ENCODE measurements at regions not wholly inside any gene's neighbourhood (a gene's known extent, or its start where the extent isn't known, plus 50 kb on each side); places are given as distances from the start of the nearest gene placed in this dataset.

DNA sequence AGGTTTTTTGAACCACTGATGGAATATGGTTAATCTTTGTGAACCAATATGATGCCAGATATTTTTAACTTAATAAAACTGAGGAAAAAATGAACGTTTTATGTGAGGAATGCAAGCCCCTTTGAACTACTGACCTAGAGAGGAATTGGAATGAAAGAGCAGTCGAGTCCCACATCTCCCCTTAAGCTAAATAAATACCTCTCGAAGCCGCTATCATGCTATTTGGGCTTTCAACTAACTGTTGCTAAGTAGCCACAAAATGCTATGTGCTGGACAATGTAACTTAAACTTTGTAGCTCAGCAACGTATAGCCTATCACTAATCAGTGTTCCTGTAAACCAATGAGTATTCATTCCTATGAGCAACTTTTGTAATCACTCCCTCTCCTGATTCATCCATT lies 1037.2 kb downstream of the SQOR start:
- TF ChIP-seq, protein P1, sequence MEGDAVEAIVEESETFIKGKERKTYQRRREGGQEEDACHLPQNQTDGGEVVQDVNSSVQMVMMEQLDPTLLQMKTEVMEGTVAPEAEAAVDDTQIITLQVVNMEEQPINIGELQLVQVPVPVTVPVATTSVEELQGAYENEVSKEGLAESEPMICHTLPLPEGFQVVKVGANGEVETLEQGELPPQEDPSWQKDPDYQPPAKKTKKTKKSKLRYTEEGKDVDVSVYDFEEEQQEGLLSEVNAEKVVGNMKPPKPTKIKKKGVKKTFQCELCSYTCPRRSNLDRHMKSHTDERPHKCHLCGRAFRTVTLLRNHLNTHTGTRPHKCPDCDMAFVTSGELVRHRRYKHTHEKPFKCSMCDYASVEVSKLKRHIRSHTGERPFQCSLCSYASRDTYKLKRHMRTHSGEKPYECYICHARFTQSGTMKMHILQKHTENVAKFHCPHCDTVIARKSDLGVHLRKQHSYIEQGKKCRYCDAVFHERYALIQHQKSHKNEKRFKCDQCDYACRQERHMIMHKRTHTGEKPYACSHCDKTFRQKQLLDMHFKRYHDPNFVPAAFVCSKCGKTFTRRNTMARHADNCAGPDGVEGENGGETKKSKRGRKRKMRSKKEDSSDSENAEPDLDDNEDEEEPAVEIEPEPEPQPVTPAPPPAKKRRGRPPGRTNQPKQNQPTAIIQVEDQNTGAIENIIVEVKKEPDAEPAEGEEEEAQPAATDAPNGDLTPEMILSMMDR (IDR thresholded peaks at IDR 0.05; ENCODE audit: low read depth, low read length): no peak
- no peak for DNase-seq (ENCODE audit: low read depth in 1 of 2, low spot score in 1 of 2)
- no peaks in the 10 kb centered on the region for H3K36me3 ChIP-seq
- H3K4me3 ChIP-seq: no peak overlapping the region
- H3K9me3 ChIP-seq (ENCODE audit: low read depth): no peaks in the 10 kb centered on the region
- H3K4me1 ChIP-seq (ENCODE audit: low read depth): no peaks in the 10 kb centered on the region
- no peaks in the 10 kb centered on the region for H3K27me3 ChIP-seq
- H3K27ac ChIP-seq: no peak overlapping the region

- TF ChIP-seq, protein P1 (IDR thresholded peaks at IDR 0.05; ENCODE audit: low read depth, low read length): no peak
- Histone ChIP-seq H3K36me3 (no peaks in the 10 kb centered on the region), H3K27ac (no peak overlapping the region), H3K9me3 (ENCODE audit: low read depth) (no peaks in the 10 kb centered on the region), H3K4me1 (ENCODE audit: low read depth) (no peaks in the 10 kb centered on the region), H3K27me3 (no peaks in the 10 kb centered on the region), H3K4me3 (no peak overlapping the region)
- DNase-seq (ENCODE audit: low read depth in 1 of 2, low spot score in 1 of 2): no peak
Observed at GRCh38 chr15:46676233-46677206, 1040.8 kb upstream of the SEMA6D start.

DNA sequence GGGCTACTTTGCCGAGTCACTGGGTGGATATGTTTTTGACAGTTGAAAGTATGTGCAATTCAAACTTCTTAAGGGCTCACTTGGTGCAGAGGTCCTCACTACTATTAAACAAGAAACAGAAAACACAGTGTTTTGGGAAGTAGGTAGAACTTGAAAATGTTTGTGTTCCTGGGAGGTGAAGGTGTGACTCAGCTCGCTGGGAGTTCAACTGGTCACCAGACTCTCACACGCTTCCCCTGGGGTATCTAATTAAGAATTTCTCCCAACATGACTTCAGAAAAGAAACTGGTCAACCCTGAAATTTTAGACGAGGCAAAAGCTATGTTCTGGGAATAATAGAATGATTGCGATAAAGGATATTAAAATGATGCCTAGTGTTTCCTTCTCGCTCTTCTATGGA lies 1039.8 kb upstream of the SEMA6D start:
- H3K9me3 ChIP-seq (ENCODE audit: low read depth): no peaks in the 10 kb centered on the region
- TF ChIP-seq, protein P1 (IDR thresholded peaks at IDR 0.05; ENCODE audit: low read depth, low read length): no peak
- no peak overlapping the region for H3K4me3 ChIP-seq
- H3K36me3 ChIP-seq: no peaks in the 10 kb centered on the region
- H3K27ac ChIP-seq: no peak overlapping the region
- no peaks in the 10 kb centered on the region for H3K27me3 ChIP-seq
- peak in 1 of 2 donors; percentile 12 for DNase-seq (ENCODE audit: low read depth in 1 of 2, low spot score in 1 of 2)
- H3K4me1 ChIP-seq (ENCODE audit: low read depth): no peaks in the 10 kb centered on the region

DNA sequence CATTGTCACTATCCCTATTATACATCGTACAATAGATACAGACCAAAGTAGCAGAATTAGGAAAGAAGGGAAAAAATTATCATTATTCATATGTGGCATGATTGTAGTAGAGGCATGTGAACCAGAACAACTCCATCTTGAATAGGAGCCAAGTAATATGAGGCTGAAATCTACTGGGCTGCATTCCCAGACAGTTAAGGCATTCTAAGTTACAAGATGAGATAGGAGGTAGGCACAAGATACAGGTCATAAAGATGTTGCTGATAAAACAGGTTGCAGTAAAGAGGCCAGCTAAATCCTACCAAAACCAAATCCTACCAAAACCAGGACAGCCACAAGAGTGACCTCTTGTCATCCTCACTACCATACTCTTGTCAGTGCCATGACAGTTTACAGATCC lies 1035.4 kb upstream of the SEMA6D start:
- H3K4me3 ChIP-seq: no peak overlapping the region
- no peaks in the 10 kb centered on the region for H3K36me3 ChIP-seq
- H3K27ac ChIP-seq: no peak overlapping the region
- H3K27me3 ChIP-seq: no peaks in the 10 kb centered on the region
- no peaks in the 10 kb centered on the region for H3K9me3 ChIP-seq (ENCODE audit: low read depth)
- TF ChIP-seq, protein P1 (IDR thresholded peaks at IDR 0.05; ENCODE audit: low read depth, low read length): no peak
- H3K4me1 ChIP-seq (ENCODE audit: low read depth): no peaks in the 10 kb centered on the region
- DNase-seq (ENCODE audit: low read depth in 1 of 2, low spot score in 1 of 2): no peak

DNA sequence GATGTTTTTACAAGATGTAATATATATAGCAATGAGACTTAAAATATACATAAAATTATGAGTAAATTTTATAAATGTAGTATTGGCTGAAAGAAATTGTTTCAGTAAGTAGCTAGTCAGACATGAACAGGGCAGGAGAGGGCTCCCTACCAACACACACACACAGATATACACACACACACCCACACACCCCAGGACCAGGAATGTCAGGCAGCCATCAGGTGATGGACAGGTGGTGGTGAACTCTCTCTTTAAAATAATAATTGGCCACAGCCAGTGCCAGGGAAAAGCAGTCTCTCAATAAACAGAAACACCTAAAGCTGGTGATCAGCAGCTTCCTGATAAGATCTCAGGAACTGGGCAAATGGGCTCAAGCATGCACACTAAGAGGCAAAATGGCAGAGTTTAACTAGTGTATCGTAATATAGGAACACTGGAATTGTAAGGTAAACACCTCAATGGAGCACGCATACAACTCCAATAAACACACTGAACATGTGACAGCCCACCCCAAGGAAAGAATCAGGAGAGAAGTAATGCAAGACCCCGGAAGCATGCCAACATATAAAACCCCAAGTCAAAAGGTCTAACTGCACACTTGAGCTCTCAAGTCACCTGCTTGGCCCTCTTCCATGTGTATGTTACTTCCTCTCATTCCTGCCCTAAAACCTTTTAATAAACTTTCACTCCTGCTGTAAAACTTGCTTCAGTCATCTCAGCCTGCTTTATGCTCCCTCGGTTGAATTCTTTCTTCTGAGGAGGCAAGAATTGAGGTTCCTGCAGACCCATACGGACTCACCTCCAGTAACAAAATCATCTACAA lies 1034.1 kb upstream of the SEMA6D start:
- Histone ChIP-seq H3K4me1 (ENCODE audit: low read depth) (no peaks in the 10 kb centered on the region), H3K27me3 (no peaks in the 10 kb centered on the region)

More for the DNA sequence above, 1034.1 kb upstream of the SEMA6D start:
- Histone ChIP-seq H3K4me3 (no peak overlapping the region), H3K9me3 (ENCODE audit: low read depth) (no peaks in the 10 kb centered on the region), H3K27ac (no peak overlapping the region), H3K36me3 (no peaks in the 10 kb centered on the region)
- TF ChIP-seq, protein P1 (IDR thresholded peaks at IDR 0.05; ENCODE audit: low read depth, low read length): no peak
- no peak for DNase-seq (ENCODE audit: low read depth in 1 of 2, low spot score in 1 of 2)
